ENCODE measurements at regions not wholly inside any gene's neighbourhood (a gene's known extent, or its start where the extent isn't known, plus 50 kb on each side); places are given as distances from the start of the nearest gene placed in this dataset.
A peak's percentile ranks its signal among the peaks of the same experiment; 100 is the strongest.

DNA sequence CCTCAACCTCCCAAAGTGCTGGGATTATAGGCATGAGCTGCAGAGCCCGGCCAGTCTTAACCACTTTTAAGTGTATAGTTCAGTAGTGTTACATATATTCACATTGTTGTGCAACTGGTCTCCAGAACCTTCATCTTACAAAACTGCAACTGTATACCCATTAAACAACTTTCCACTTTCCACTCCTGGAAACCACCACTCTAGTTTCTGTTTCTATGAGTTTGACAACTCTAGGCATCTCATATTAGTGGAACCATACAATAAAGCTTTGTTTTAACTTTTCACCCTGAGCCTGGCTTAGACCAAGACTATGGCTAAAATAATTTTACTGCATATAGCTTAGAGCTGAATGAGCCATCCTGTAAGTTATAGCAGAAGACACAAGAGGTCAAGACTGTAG is 108.0 kb upstream of the GOT2 start:
- no peak overlapping the region for H3K4me3 ChIP-seq (ENCODE audit: low read depth, low read length)
- H3K36me3 ChIP-seq (ENCODE audit: control insufficient read depth, insufficient read depth, low read length) = no peaks in the 10 kb centered on the region
- TF ChIP-seq, protein P1, sequence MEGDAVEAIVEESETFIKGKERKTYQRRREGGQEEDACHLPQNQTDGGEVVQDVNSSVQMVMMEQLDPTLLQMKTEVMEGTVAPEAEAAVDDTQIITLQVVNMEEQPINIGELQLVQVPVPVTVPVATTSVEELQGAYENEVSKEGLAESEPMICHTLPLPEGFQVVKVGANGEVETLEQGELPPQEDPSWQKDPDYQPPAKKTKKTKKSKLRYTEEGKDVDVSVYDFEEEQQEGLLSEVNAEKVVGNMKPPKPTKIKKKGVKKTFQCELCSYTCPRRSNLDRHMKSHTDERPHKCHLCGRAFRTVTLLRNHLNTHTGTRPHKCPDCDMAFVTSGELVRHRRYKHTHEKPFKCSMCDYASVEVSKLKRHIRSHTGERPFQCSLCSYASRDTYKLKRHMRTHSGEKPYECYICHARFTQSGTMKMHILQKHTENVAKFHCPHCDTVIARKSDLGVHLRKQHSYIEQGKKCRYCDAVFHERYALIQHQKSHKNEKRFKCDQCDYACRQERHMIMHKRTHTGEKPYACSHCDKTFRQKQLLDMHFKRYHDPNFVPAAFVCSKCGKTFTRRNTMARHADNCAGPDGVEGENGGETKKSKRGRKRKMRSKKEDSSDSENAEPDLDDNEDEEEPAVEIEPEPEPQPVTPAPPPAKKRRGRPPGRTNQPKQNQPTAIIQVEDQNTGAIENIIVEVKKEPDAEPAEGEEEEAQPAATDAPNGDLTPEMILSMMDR (IDR thresholded peaks at IDR 0.05; ENCODE audit: insufficient read depth, low read length, severe bottlenecking) = no peak
- H3K27me3 ChIP-seq (ENCODE audit: control insufficient read depth, insufficient read depth, low read length) = no peaks in the 10 kb centered on the region
- no peak for FAIRE-seq
- no peak for DNase-seq (ENCODE audit: low read depth)

DNA sequence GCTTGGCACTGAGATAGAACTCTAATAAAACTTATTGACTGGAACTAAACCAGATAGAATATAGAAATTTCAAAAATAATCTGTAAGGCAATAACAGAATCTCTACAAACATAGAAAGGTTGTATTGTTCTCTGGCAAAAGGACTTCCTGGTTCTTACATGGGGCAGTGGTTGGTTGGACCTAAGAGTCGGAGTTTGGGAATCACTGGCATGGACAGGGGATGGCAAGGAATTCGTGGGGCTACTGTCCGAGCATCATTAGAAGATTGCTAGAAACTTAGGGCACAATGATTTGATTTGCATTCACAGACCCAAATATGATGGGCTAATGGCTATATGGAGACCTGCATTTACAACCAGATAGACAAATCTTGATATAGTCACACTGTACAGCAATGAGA is 103.8 kb upstream of the GOT2 start:
- H3K36me3 ChIP-seq (ENCODE audit: control insufficient read depth, insufficient read depth, low read length) = no peaks in the 10 kb centered on the region
- peak; percentile 7 for FAIRE-seq
- H3K27me3 ChIP-seq (ENCODE audit: control insufficient read depth, insufficient read depth, low read length) = no peaks in the 10 kb centered on the region
- TF ChIP-seq, protein P1 (IDR thresholded peaks at IDR 0.05; ENCODE audit: insufficient read depth, low read length, severe bottlenecking) = no peak
- no peak for DNase-seq (ENCODE audit: low read depth)
- H3K4me3 ChIP-seq (ENCODE audit: low read depth, low read length) = no peak overlapping the region

DNA sequence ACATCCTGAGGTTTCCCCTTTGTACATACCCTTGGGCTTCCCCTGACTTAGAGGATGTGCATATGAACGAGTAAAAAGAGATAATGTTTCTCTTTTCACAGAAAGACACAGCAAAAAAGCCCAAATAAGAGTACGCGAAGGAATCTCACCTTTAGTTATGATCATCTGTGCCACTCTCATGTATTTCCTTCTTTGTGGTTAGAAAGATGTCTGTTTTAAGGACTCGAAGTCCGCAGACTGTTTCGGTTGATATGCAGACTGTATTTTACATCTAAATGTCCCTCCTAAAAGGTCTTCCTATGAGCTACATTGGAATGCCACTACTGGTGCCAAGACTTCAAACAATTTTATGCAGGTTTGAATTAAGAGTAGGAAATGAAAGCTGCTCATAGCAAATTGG is 102.3 kb upstream of the GOT2 start:
- TF ChIP-seq, protein P1 (IDR thresholded peaks at IDR 0.05; ENCODE audit: insufficient read depth, low read length, severe bottlenecking) = no peak
- Histone ChIP-seq H3K4me3 (ENCODE audit: low read depth, low read length) (no peak overlapping the region), H3K36me3 (ENCODE audit: control insufficient read depth, insufficient read depth, low read length) (no peaks in the 10 kb centered on the region), H3K27me3 (ENCODE audit: control insufficient read depth, insufficient read depth, low read length) (no peaks in the 10 kb centered on the region)
- DNase-seq (ENCODE audit: low read depth) = no peak
- FAIRE-seq = no peak

DNA sequence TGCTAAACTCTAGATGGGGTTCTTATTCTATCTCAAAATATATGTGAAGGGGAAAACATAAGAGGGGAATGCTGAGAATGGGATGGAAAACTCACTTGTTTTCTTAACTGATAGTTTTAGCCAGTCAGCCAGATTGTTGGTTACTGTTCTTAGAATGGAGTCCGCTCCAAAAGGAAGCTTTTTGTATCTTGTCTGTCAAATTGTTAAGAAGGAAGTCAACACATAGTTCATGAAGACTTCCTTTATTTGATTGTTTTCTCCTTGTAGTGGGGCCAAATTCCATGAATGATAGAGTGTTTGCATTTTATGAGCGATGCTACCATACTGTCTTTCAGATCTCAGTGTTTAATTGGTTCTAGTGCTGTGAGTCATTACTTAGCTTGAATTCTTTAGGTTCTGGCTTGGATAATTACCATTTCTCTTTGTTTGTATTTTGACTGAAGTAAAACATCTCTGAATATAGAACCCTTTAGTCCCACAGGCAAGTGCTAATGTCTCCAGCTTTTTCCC is 98.3 kb upstream of the GOT2 start:
- TF ChIP-seq, protein P1 (IDR thresholded peaks at IDR 0.05; ENCODE audit: insufficient read depth, low read length, severe bottlenecking) = no peak
- no peak overlapping the region for H3K4me3 ChIP-seq (ENCODE audit: low read depth, low read length)
- FAIRE-seq = no peak
- DNase-seq (ENCODE audit: low read depth) = no peak
- no peaks in the 10 kb centered on the region for H3K36me3 ChIP-seq (ENCODE audit: control insufficient read depth, insufficient read depth, low read length)
- no peaks in the 10 kb centered on the region for H3K27me3 ChIP-seq (ENCODE audit: control insufficient read depth, insufficient read depth, low read length)

DNA sequence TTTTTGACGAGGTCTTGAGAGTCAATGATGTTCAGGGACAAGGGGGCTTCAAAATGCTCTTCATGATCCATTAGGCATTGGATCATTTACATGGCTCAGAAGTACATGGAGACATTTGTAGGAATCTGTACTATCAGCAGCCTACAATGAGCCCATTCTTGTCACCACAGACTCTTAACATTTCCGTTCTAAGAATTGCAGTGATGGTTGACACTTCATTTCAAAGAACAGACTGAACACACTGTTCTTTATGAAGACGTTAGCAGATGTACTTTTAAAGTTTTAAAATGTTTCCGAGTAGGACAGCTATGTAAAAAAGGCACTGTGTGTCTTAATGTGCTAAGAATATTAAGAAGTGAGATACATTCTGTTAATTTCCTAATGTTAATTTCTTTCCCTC is 97.3 kb upstream of the GOT2 start:
- DNase-seq (ENCODE audit: low read depth) (no peak), FAIRE-seq (no peak)
- no peak overlapping the region for H3K4me3 ChIP-seq (ENCODE audit: low read depth, low read length)
- no peaks in the 10 kb centered on the region for H3K36me3 ChIP-seq (ENCODE audit: control insufficient read depth, insufficient read depth, low read length)
- H3K27me3 ChIP-seq (ENCODE audit: control insufficient read depth, insufficient read depth, low read length) = no peaks in the 10 kb centered on the region
- TF ChIP-seq, protein P1 (IDR thresholded peaks at IDR 0.05; ENCODE audit: insufficient read depth, low read length, severe bottlenecking) = no peak

DNA sequence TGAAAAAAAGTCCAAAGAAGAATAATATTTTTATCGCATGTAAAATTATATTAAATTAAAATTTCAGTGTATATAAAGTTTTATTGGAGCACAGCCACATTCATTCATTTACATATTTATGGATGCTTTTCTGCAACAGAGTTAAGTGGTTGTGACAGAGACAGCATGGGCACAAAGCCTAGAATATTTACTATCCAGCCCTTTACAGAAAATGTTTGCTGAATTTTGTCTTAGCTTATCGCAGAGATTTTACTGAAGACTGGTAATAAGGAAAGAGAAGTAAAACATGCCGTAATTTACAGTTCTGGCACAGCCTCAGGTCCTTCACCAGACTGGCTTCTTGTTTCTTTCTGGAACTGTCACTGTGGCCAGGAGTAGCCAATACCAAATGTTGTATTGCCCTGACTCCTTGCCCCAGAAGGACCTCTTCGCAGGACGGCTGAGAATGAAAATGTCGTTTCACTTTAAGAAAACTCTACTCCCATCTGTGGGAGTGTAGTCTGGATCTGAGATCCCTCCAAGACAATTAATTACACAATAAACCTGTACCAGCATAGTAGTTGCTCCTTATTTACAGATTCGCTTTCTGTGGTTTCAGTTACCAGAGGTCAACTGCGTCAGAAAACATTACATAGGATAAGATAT is 94.9 kb upstream of the GOT2 start:
- FAIRE-seq (no peak), DNase-seq (ENCODE audit: low read depth) (no peak)
- no peaks in the 10 kb centered on the region for H3K27me3 ChIP-seq (ENCODE audit: control insufficient read depth, insufficient read depth, low read length)
- H3K4me3 ChIP-seq (ENCODE audit: low read depth, low read length) = no peak overlapping the region
- TF ChIP-seq, protein P1 (IDR thresholded peaks at IDR 0.05; ENCODE audit: insufficient read depth, low read length, severe bottlenecking) = no peak
- H3K36me3 ChIP-seq (ENCODE audit: control insufficient read depth, insufficient read depth, low read length) = no peaks in the 10 kb centered on the region

Measured in bronchial epithelial cell (primary cell).